Erythroblast (primary cell): ENCODE measurements at regions not wholly inside any gene's neighbourhood (a gene's known extent, or its start where the extent isn't known, plus 50 kb on each side); places are given as distances from the start of the nearest gene placed in this dataset.
"Not testable (repeated sequence)": the region's sequence is repeated elsewhere in the genome, so short reads cannot be mapped to it uniquely, and the experiment has no call there.

Experiments
- DNase-seq, 2 experiments: peaks; one replicate each; lab custom pipeline; 2025; lab: John Stamatoyannopoulos, UW
- GATA1 ChIP-seq: IDR thresholded peaks from 2 replicates; pipeline ENCODE4 v1.6.1; 2011; ENCODE audit warnings: low read depth, mild to moderate bottlenecking, control low read depth, low read length, moderate library complexity
- POLR2A ChIP-seq: IDR thresholded peaks from 2 replicates; pipeline ENCODE4 v1.6.1; 2011; ENCODE audit warnings: mild to moderate bottlenecking, low read length

- TF ChIP-seq POLR2A (no peak), GATA1 (no peak)
- DNase-seq, result no peak
Measured at GRCh38 chr10:109743146-109743545, 180.2 kb downstream of the XPNPEP1 start.

DNA sequence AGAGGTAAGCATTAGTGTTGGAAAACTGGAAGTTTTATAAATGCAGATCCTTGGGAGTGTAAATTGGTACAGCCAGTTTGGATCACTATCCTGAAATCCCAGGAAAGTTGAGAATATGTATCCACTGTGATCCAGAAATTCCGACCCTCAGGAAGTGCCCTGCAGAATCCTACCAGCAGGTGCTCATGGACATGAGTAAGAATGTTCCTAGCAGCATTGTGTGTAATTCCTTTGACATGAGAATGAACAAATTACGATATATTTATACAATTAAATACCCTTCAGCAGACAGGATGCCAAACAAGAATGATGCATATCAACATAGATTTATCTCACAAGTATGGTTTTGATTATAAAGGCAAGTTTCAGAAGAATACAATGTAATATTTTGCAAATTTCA lies 181.6 kb downstream of the XPNPEP1 start:
- DNase-seq, result no peak
- no peak for TF ChIP-seq GATA1
- no peak for TF ChIP-seq POLR2A

- DNase-seq, result no peak
- TF ChIP-seq GATA1, result no peak
- TF ChIP-seq POLR2A, result no peak
Measured at GRCh38 chr10:109740436-109740835, 182.9 kb downstream of the XPNPEP1 start.

DNA sequence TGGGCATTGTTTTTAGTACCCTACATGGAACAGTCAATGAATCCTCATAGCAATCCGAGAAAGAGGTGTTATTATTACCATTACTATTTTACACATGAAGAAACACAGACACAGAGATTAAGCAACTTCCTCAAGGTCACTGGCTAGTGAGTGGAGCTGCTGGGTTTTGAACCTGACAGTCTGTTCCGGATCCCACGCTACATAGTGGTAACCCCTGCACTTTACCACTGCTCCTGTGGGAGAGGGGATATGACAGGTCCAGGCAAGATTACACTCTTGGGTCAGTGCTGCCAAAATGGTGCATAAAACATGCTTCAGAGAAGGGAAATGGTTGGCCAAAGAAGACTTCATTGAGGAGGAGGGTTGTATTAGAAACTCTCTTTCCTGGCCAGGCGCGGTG lies 185.7 kb downstream of the XPNPEP1 start:
- TF ChIP-seq GATA1, result no peak
- no peak for TF ChIP-seq POLR2A
- no peak for DNase-seq

DNA sequence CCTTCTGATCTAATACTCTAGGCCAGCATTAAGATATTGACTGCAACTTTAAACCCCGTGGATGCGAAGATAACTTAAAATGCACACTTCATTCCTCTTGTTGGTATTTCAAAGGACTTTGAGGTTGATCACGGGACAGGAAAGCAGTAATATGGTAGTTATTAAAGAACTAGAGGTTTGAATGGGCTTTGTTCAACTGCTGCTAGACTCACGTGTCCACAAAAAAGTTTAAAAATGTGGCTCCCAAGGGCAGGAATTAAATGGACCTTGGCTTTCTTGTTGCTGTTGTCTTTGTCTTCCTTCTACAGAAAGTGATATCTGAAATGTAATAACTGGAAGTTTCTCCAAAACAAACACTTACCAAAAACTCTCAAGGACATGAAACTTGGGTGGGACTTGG lies 186.3 kb downstream of the XPNPEP1 start:
- no peak for DNase-seq
- no peak for TF ChIP-seq POLR2A
- TF ChIP-seq GATA1, result no peak

- TF ChIP-seq GATA1, result no peak
- no peak for TF ChIP-seq POLR2A
- DNase-seq, result no peak
Measured at GRCh38 chr10:109735776-109736175, 187.5 kb downstream of the XPNPEP1 start.

GRCh38 chr10:109732254-109732965 lies 190.9 kb downstream of the XPNPEP1 start:
- DNase-seq, result no peak

DNA sequence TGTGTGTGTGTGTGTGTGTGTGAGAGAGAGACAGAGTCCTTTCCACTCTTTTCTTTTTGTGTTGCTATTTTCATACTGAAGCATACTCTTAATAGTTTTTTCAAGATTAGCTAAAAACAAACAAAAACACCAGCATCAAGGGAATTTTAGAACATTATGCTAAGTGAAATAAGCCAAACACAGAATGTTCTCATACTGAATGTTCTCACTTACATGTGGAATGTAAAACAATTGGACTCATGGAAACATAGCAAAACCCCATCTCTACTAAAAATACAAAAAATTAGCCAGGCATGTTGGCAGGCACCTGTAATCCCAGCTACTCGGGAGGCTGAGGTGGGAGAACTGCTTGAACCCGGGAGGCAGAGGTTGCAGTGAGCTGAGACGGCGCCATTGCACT lies 193.4 kb downstream of the XPNPEP1 start:
- DNase-seq, result not testable (repeated sequence)

More at GRCh38 chr10:109732254-109732965, 190.9 kb downstream of the XPNPEP1 start:
- no peak for TF ChIP-seq GATA1
- no peak for TF ChIP-seq POLR2A

DNA sequence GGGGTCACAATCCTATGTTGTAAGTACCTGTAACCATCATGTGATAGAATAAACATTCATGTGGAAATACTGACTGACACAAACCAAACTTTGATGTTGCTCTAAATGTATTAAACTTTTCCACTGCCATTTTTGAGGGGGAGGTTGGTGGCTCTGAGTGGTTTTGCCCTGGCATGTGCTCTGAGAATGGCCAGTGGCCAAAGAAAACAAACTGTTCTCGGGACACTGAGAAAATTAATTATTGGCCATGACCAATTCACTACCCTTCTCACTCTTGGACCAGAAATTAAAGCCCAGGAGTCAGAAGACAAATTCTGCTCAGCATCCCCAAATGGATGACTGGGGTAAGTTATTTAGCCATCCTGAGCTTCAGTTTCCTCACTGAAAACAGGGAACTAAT lies 195.9 kb downstream of the XPNPEP1 start:
- DNase-seq, result no peak
- no peak for TF ChIP-seq GATA1
- no peak for TF ChIP-seq POLR2A

DNA sequence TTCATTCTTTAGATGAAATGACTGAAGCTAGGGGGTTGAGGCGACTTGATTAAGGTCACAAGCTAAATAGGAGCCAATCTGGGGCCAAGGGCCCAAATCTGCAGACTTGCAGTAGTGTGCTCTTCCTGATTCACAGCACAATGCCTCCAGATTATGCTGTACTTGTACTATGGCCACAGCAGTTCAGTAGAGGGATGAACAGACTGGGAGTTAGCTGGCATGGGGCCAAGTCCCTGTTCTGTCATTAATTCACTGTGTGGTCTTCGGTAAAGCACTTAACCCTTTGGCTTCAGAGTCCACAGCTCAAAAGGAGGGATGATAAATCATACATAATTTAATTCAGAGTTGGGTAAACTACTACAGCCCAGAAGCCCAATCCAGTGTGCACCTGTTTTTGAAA lies 196.8 kb downstream of the XPNPEP1 start:
- peak in 1 of 2 experiments; percentile 2 for DNase-seq
- TF ChIP-seq GATA1 (no peak), POLR2A (no peak)

GRCh38 chr10:109723305-109723704 lies 200.0 kb downstream of the XPNPEP1 start:
- no peak for DNase-seq
- no peak for TF ChIP-seq GATA1
- TF ChIP-seq POLR2A, result no peak

DNA sequence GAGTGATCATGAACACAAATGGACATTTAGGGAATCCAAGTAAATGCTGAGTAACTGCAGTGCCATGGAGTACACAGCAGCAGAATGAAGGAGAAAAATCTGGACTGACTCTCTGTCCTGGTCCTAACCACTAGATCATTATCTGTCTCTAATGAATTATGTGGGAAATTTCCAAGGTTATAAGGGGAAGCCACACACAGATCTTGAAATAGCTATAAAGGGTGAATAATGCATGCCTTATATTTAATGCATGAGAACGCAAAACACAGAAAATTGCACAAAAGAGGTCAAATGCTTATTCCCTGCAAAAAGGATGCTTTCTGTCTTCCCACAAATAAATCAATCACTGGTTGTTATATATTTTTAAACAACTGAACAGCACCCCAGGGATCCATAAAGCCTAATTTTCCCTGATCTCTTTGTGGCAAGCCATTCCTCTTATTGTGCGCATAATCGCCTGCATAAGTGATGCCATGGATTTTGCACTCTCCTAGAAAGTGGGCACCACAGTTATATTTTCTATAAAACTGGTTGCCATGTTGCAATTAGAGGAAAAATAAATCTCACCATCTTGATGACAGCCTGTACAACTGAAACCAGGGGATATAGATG lies 201.8 kb downstream of the XPNPEP1 start:
- DNase-seq, result no peak
- no peak for TF ChIP-seq POLR2A
- TF ChIP-seq GATA1, result no peak

- DNase-seq, result no peak
- TF ChIP-seq POLR2A, result no peak
- TF ChIP-seq GATA1, result no peak
Measured at GRCh38 chr10:109706026-109706560, 217.2 kb downstream of the XPNPEP1 start.

DNA sequence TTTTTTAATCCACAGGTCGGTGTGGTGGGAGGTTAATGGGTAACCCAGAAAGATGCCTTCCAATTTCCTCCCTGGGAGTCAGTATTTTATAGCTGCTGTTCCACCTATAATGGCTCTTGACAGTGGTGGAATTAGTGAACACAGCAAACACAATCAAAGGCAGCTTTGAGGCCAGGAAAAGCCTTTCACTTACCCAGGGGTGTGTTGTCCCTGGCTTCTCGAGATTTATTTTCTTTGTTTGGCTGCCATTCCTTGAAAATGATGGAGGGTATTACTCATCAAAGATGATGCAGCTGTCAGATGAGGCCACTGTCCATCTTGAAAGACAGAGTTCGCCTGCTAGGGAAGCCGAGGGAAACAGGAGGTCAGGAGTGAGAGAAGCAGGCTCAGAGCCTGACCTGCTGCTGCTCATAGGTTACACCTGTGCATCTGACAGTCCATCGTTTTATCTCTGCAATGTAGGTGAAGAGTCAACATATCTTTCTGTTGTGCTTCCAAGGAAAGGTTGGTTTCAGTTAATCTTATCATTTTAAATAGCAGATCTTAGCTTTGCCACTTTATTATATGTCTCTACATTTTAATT lies 221.6 kb downstream of the XPNPEP1 start:
- no peak for TF ChIP-seq POLR2A
- TF ChIP-seq GATA1, result no peak
- DNase-seq, result no peak
